WTC11 (cell line): ENCODE measurements at regions not wholly inside any gene's neighbourhood (a gene's known extent, or its start where the extent isn't known, plus 50 kb on each side); places are given as distances from the start of the nearest gene placed in this dataset.

Experiments
- ATAC-seq: fragments of 200-7000 bp; cut with Tn5 transposase; 2 replicates; pipeline ENCODE4 v1.10.0; 2021; ENCODE audit warnings: mild to moderate bottlenecking, moderate library complexity
- CTCF ChIA-PET: fragments of 300-600 bp; sonication (Branson Sonifier 250); formaldehyde crosslinking; loops from one replicate; lab custom pipeline; 2021; ENCODE audit warnings: antibody characterized with exemption; lab: Charles Lee
- POLR2A ChIA-PET: fragments of 350-600 bp; sonication (Branson Sonifier 250); formaldehyde crosslinking; loops from one replicate; lab custom pipeline; 2021; ENCODE audit warnings: antibody characterized with exemption; lab: Charles Lee
- DNase-seq: peaks from one replicate; pipeline ENCODE4 v3.0.0; 2021; ENCODE audit warnings: low spot score
- H3K27ac Mint-ChIP-seq: 2 replicates; pipeline ENCODE4 v1.8.0; 2021; ENCODE audit warnings: mixed read lengths
- H3K27me3 Mint-ChIP-seq: 2 replicates; pipeline ENCODE4 v1.8.0; 2021; ENCODE audit warnings: low read depth, mild to moderate bottlenecking, moderate library complexity, mixed read lengths
- H3K36me3 Mint-ChIP-seq: 2 replicates; pipeline ENCODE4 v1.8.0; 2021; ENCODE audit warnings: mixed read lengths
- H3K4me1 Mint-ChIP-seq: 2 replicates; pipeline ENCODE4 v1.8.0; 2022; ENCODE audit warnings: mixed read lengths
- H3K4me3 Mint-ChIP-seq: 2 replicates; pipeline ENCODE4 v1.8.0; 2021; ENCODE audit warnings: mild to moderate bottlenecking, moderate library complexity, mixed read lengths
- H3K9me3 Mint-ChIP-seq: 2 replicates; pipeline ENCODE4 v1.8.0; 2021; ENCODE audit warnings: mixed read lengths
- AR ChIP-seq: fragments of 250-450 bp; sonication (Bioruptor Pico); IDR thresholded peaks from 2 replicates; pipeline ENCODE4 v1.9.0; 2021; ENCODE audit warnings: mild to moderate bottlenecking
- ARID4B ChIP-seq: sonication (generic); formaldehyde crosslinking; IDR thresholded peaks from 2 replicates; pipeline ENCODE4 v1.8.0; 2023; ENCODE audit warnings: missing genetic modification reagents, mild to moderate bottlenecking, borderline replicate concordance
- ATF6 ChIP-seq: sonication (generic); formaldehyde crosslinking; IDR thresholded peaks from 2 replicates; pipeline ENCODE4 v1.8.1; 2023; ENCODE audit warnings: mild to moderate bottlenecking, missing genetic modification reagents
- E2F5 ChIP-seq: sonication (generic); formaldehyde crosslinking; IDR thresholded peaks from 2 replicates; pipeline ENCODE4 v1.8.1; 2022; ENCODE audit warnings: mild to moderate bottlenecking, moderate library complexity, missing genetic modification reagents
- HMGA2 ChIP-seq: fragments of 250-450 bp; sonication (Bioruptor Pico); IDR thresholded peaks from 2 replicates; pipeline ENCODE4 v1.4.0; 2021; ENCODE audit warnings: mild to moderate bottlenecking, moderate library complexity
- IRF2 ChIP-seq: sonication (generic); formaldehyde crosslinking; IDR thresholded peaks from 2 replicates; pipeline ENCODE4 v1.8.0; 2022; ENCODE audit warnings: low read depth, missing genetic modification reagents, borderline replicate concordance
- MAX ChIP-seq: sonication (generic); formaldehyde crosslinking; IDR thresholded peaks from 2 replicates; pipeline ENCODE4 v1.8.0; 2022; ENCODE audit warnings: mild to moderate bottlenecking, missing genetic modification reagents
- NFE2L1 ChIP-seq: sonication (generic); formaldehyde crosslinking; IDR thresholded peaks from 2 replicates; pipeline ENCODE4 v1.8.1; 2023; ENCODE audit warnings: missing genetic modification reagents
- RELA ChIP-seq: sonication (generic); formaldehyde crosslinking; IDR thresholded peaks from 2 replicates; pipeline ENCODE4 v1.8.1; 2022; ENCODE audit warnings: missing genetic modification reagents, mild to moderate bottlenecking, borderline replicate concordance
- TEAD4 ChIP-seq: sonication (generic); formaldehyde crosslinking; IDR thresholded peaks from 2 replicates; pipeline ENCODE4 v1.8.0; 2022; ENCODE audit warnings: mild to moderate bottlenecking, missing genetic modification reagents
- TP53 ChIP-seq: sonication (generic); formaldehyde crosslinking; IDR thresholded peaks from 2 replicates; pipeline ENCODE4 v1.8.1; 2023; ENCODE audit warnings: mild to moderate bottlenecking, missing genetic modification reagents
- USF2 ChIP-seq: sonication (generic); formaldehyde crosslinking; IDR thresholded peaks from 2 replicates; pipeline ENCODE4 v1.8.1; 2023; ENCODE audit warnings: mild to moderate bottlenecking, missing genetic modification reagents, moderate library complexity
- ZNF317 ChIP-seq: sonication (generic); formaldehyde crosslinking; IDR thresholded peaks from 2 replicates; pipeline ENCODE4 v1.8.1; 2023; ENCODE audit warnings: low read depth, mild to moderate bottlenecking, moderate library complexity, missing genetic modification reagents, borderline replicate concordance
- ZNF416 ChIP-seq: fragments of 250-450 bp; sonication (Bioruptor Pico); IDR thresholded peaks from 2 replicates; pipeline ENCODE4 v1.9.0; 2021; ENCODE audit warnings: mild to moderate bottlenecking, inconsistent platforms
- TF ChIP-seq, protein P1 (sequence below): fragments of 200-600 bp; IDR thresholded peaks from 2 replicates; pipeline ENCODE4 v1.8.0; 2022; ENCODE audit warnings: antibody characterized with exemption

- Mint-ChIP-seq H3K9me3 (0 out of 2 replicates have a peak, but pooled peaks cover 3% of the 10 kb centered on the region), H3K4me3 (no peak overlapping the region), H3K27me3 (no peaks in the 10 kb centered on the region)
- CTCF ChIA-PET: no interaction called here
- TF ChIP-seq MAX (CRISPR knock-in tag): no peak
- no peak for TF ChIP-seq ZNF416 (CRISPR knock-in tag)
- TF ChIP-seq IRF2 (CRISPR knock-in tag): no peak
- no peak for TF ChIP-seq RELA (CRISPR knock-in tag)
- TF ChIP-seq ATF6 (CRISPR knock-in tag): no peak
- no peak for TF ChIP-seq ARID4B (CRISPR knock-in tag)
- no peak for TF ChIP-seq TP53
- TF ChIP-seq, all 79 proteins: peak for 0
- ATAC-seq (no peak), DNase-seq (no peak)
- POLR2A ChIA-PET: no interaction called here
- Mint-ChIP-seq H3K36me3 (no peaks in the 10 kb centered on the region), H3K27ac (no peak overlapping the region), H3K4me1 (peaks cover 15% of the 10 kb centered on the region)
These were observed 501.4 kb upstream of the DAB1 start for GRCh38 chr1:57925226-57925625.

DNA sequence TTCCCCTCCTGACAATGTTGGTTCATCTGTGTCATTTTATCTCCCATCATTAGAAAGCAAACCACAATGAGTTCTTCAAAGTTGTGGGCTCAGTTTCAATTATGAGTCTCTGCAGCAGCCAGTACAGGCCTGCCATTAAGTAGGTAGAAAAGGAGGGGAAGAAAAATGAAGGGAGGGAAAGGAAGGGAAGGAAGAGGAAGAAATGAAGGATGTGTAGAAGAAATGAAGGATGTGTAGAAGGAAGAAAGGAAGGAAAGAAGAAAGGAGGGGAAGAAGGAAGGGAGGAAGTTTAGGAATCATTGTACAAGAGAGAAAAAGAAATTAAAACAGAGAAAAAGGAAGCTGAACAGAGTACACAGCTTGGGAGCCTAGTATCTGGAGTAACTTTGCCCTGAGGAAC is 498.3 kb upstream of the DAB1 start:
- H3K4me3 Mint-ChIP-seq: no peak overlapping the region
- CTCF ChIA-PET: interaction anchor here (0.7 kb wide), 2 partner anchors 115 to 336 kb away, joined by 3 to 4 read pairs; no protein-coding TSS in a partner anchor
- H3K27me3 Mint-ChIP-seq: no peaks in the 10 kb centered on the region
- H3K9me3 Mint-ChIP-seq: 0 out of 2 replicates have a peak, but pooled peaks cover 3% of the 10 kb centered on the region
- H3K4me1 Mint-ChIP-seq: peaks cover 4% of the 10 kb centered on the region
- ATAC-seq (no peak), DNase-seq (no peak)
- H3K27ac Mint-ChIP-seq: no peak overlapping the region
- TF ChIP-seq TEAD4 (CRISPR knock-in tag): no peak
- no peak for TF ChIP-seq HMGA2
- TF ChIP-seq E2F5 (CRISPR knock-in tag): no peak
- no peak for TF ChIP-seq ZNF317 (CRISPR knock-in tag)
- TF ChIP-seq, protein P1, sequence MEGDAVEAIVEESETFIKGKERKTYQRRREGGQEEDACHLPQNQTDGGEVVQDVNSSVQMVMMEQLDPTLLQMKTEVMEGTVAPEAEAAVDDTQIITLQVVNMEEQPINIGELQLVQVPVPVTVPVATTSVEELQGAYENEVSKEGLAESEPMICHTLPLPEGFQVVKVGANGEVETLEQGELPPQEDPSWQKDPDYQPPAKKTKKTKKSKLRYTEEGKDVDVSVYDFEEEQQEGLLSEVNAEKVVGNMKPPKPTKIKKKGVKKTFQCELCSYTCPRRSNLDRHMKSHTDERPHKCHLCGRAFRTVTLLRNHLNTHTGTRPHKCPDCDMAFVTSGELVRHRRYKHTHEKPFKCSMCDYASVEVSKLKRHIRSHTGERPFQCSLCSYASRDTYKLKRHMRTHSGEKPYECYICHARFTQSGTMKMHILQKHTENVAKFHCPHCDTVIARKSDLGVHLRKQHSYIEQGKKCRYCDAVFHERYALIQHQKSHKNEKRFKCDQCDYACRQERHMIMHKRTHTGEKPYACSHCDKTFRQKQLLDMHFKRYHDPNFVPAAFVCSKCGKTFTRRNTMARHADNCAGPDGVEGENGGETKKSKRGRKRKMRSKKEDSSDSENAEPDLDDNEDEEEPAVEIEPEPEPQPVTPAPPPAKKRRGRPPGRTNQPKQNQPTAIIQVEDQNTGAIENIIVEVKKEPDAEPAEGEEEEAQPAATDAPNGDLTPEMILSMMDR: no peak
- TF ChIP-seq AR (CRISPR knock-in tag): no peak
- no peak for TF ChIP-seq USF2 (CRISPR knock-in tag)
- TF ChIP-seq NFE2L1 (CRISPR knock-in tag): no peak
- H3K36me3 Mint-ChIP-seq: no peaks in the 10 kb centered on the region
- POLR2A ChIA-PET: no interaction called here
